Body of pancreas (tissue), 4 donors: ENCODE measurements at regions not wholly inside any gene's neighbourhood (a gene's known extent, or its start where the extent isn't known, plus 50 kb on each side); places are given as distances from the start of the nearest gene placed in this dataset.

Source experiments
- POLR2A ChIP-seq, 3 donors: fragments of 450-650 bp; IDR thresholded peaks; one replicate each; pipeline ENCODE4 v1.6.1; 2016; ENCODE audit warnings: antibody characterized with exemption in 3 of 3, mild to moderate bottlenecking in 2 of 3
- TF ChIP-seq, protein P1 (sequence below), 7 experiments: fragments of 450-650 bp in 4 of 7; fragments of 200-600 bp in 3 of 7; sonication (generic) in 3 of 7; IDR thresholded peaks; one replicate each; pipeline ENCODE4 v1.5.1; 2016 to 2019; ENCODE audit warnings: antibody characterized with exemption in 7 of 7

DNA sequence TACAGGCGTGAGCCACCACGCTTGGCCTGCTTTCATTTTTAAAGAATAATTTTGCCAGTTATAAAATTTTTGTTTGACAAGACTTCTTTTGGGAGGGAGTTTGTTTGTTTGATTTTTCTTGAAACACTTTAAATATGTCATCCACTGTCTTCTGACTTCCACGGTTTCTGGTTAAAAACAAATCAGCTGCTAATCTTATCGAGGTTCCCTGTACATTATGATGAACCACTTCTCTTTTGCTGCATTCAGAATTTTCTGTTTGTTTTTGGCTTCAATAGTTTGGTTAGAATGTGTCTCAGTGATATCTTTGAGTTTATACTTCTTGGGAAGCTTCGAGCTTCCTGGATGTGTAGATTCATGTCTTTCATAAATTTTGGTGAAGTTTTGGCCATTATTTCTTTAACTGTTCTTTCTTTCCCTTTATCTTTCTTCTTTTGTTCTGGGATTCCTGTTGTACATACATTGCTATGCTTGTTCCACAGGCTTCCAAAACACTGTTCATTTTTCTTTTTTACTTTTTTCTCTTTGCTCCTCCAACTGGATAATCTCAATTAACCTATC, 60.8 kb downstream of the MSX2 start:
- no peak for TF ChIP-seq POLR2A (IDR thresholded peaks at IDR 0.05)
- TF ChIP-seq, protein P1, sequence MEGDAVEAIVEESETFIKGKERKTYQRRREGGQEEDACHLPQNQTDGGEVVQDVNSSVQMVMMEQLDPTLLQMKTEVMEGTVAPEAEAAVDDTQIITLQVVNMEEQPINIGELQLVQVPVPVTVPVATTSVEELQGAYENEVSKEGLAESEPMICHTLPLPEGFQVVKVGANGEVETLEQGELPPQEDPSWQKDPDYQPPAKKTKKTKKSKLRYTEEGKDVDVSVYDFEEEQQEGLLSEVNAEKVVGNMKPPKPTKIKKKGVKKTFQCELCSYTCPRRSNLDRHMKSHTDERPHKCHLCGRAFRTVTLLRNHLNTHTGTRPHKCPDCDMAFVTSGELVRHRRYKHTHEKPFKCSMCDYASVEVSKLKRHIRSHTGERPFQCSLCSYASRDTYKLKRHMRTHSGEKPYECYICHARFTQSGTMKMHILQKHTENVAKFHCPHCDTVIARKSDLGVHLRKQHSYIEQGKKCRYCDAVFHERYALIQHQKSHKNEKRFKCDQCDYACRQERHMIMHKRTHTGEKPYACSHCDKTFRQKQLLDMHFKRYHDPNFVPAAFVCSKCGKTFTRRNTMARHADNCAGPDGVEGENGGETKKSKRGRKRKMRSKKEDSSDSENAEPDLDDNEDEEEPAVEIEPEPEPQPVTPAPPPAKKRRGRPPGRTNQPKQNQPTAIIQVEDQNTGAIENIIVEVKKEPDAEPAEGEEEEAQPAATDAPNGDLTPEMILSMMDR (IDR thresholded peaks at IDR 0.05) = no peak
